ENCODE measurements at regions not wholly inside any gene's neighbourhood (a gene's known extent, or its start where the extent isn't known, plus 50 kb on each side); places are given as distances from the start of the nearest gene placed in this dataset.
A peak's percentile ranks its signal among the peaks of the same experiment; 100 is the strongest.
"Not testable (repeated sequence)": the region's sequence is repeated elsewhere in the genome, so short reads cannot be mapped to it uniquely, and the experiment has no call there.

- DNase-seq = no peak
Observed at GRCh38 chr4:38386005-38386551, 277.9 kb upstream of the KLF3 start.

GRCh38 chr4:38386654-38387188 is 277.3 kb upstream of the KLF3 start:
- DNase-seq = no peak

DNA sequence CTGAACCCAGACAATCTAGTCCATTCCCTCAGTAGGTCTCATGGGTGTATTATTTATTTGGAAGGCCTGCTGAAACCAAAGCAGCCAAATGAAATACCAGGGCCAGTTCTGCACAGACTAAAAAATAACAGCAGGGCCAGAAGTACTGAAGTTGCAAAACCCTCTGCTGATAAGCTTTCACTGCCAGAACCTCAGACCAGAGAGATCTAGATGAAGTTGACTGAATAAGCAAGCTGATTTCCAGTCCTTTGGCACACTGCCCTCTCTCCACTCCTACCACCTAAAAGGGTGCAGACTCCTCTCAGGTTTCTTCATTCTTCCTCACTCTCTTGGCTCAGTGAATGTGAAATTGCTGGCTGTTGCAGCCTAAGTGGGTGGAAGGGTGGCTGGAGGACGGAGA is 276.7 kb upstream of the KLF3 start:
- no peak for DNase-seq

- no peak for DNase-seq
Observed at GRCh38 chr4:38387819-38388218, 276.2 kb upstream of the KLF3 start.

- not testable (repeated sequence) for DNase-seq
Observed at GRCh38 chr4:38388907-38389306, 275.1 kb upstream of the KLF3 start.

- no peak for DNase-seq
Observed at GRCh38 chr4:38390969-38391545, 272.9 kb upstream of the KLF3 start.

DNA sequence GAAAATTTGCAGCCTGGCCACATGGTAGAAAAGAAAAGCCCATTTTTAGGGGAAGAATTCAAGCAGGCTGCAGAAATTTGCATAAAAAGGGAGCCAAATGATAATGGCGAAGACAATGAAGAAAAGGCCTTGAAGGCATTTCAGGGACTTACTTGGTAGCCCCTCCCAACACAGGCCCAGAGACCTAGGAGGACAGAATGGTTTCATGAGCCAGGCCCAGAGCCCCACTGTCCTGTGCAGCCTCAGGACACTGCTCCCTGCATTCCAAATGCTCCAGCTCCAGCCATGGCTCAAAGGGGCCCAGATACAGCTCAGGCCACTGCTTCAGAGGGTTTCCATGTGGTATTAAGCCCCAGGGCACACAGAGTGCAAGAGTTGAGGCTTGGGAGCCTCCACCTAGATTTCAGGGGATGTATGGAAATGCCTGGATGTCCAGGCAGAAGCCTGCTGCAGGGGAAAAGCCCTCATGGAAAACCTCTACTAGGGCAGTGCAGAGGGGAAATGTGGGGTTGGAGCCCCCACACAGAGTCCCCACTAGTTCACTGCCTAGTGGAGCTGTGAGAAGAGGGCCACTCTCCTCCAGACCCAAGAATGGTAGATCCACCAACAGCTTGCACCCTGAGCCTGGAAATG is 271.7 kb upstream of the KLF3 start:
- no peak for DNase-seq

- no peak for DNase-seq
Observed at GRCh38 chr4:38396091-38396490, 267.9 kb upstream of the KLF3 start.

- DNase-seq = no peak
Observed at GRCh38 chr4:38396845-38397547, 267.0 kb upstream of the KLF3 start.

- no peak for DNase-seq
Observed at GRCh38 chr4:38400946-38401345, 263.1 kb upstream of the KLF3 start.

GRCh38 chr4:38406243-38406642 is 257.8 kb upstream of the KLF3 start:
- no peak for DNase-seq

DNA sequence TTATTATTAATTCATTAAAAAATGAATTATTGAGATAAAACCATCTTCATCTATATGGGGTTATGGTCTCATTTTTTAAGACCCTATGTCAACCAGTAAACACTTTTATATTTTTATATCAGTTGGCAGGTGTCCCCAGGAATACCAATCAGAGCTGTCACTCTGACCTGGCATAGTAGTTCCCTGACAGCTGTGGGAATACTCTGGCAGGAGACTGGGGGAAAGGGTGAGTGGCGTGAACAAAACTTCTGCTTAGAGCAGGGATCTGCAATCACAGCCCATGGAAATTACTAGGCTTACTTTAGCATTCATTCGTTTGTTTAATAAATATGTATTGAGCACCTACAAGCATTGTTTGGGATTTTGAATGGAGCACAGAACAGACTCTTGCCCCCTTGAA is 254.1 kb upstream of the KLF3 start:
- no peak for DNase-seq

GRCh38 chr4:38411092-38411491 is 252.9 kb upstream of the KLF3 start:
- DNase-seq = no peak

- no peak for DNase-seq
Observed at GRCh38 chr4:38411981-38412536, 251.9 kb upstream of the KLF3 start.

- no peak for DNase-seq
Observed at GRCh38 chr4:38413524-38414341, 250.3 kb upstream of the KLF3 start.

GRCh38 chr4:38414410-38414809 is 249.6 kb upstream of the KLF3 start:
- no peak for DNase-seq

GRCh38 chr4:38415682-38416081 is 248.3 kb upstream of the KLF3 start:
- DNase-seq = peak in 1 of 4 experiments; percentile 0

DNA sequence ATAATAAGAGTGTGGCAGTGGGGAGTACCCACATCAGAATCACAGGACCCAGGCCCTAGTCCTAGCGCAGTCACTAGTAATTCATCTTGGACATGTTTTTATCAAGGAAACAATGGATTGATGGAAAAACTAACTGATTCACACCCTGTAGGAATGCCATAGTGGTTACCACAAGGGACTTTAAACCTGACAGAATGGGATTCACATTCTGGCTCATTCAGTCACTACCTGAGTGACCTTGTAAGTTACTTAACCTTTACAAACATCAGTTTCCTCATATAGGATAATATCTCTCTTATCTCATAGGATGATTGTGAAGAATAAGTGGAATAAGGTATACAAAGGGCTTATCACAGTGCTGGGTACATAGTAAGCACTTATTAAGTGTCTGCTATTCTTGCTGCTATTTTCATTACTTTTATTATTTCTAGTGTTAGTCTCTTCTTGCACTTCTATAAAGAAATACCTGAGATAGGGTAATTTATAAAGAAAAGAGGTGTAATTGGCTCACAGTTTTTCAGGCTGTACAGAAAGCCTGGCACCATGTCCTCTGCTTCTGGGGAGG is 247.5 kb upstream of the KLF3 start:
- DNase-seq = no peak

GRCh38 chr4:38420254-38420653 is 243.7 kb upstream of the KLF3 start:
- DNase-seq = not testable (repeated sequence)

GRCh38 chr4:38422850-38423249 is 241.1 kb upstream of the KLF3 start:
- DNase-seq = no peak

DNA sequence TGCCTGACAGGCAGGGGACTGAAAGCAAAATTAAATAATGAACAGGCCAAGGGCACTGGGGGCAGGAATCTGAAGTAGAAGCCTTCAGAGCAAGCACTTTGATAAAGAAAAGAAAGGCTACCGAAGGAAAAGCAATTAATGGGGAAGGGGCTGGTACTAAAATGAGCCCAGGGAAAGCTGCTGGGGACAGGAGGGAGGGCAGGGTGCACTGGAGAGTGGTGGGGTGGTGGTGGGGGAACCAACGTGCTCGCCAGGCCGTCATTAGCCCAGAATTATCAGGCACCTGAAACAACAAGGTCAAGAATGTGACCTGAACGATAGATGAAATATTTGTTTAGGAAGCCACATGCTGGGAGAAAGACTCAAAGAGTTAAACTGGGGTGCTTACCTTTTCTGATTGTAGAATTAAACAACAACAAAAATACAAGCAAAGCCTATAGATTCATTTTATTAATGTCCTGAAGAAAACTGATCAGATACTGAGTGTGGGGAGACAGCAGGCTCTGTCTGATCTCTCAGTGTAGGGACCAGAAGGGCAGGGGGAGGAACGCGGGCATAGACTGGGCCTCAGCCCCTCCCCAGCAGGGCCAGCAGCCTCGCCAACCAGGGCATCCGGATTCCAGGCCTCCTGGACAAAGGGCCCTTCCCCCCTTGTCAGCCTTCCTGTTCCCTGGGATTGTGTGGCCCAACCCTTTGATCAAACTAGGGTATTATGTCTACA is 239.7 kb upstream of the KLF3 start:
- DNase-seq = no peak

- no peak for DNase-seq
Observed at GRCh38 chr4:38426532-38426931, 237.5 kb upstream of the KLF3 start.
